GM10266 (cell line): ENCODE measurements at regions not wholly inside any gene's neighbourhood (a gene's known extent, or its start where the extent isn't known, plus 50 kb on each side); places are given as distances from the start of the nearest gene placed in this dataset.

Source experiments
- DNase-seq: peaks from one replicate; pipeline ENCODE4 v3.0.0; 2012; ENCODE audit errors: extremely low spot score
- CTCF ChIP-seq: IDR thresholded peaks from 2 replicates; pipeline ENCODE4 v1.5.1; 2012; ENCODE audit warnings: mild to moderate bottlenecking, low read depth; ENCODE audit not compliant: control insufficient read depth, insufficient read depth; ENCODE audit errors: missing control alignments

- no peak for DNase-seq
- TF ChIP-seq CTCF = no peak
These were observed 2039.2 kb upstream of the CELF4 start for GRCh38 chr18:39604836-39605235.

GRCh38 chr18:39602131-39602530 is 2036.5 kb upstream of the CELF4 start:
- no peak for TF ChIP-seq CTCF
- no peak for DNase-seq

GRCh38 chr18:39600894-39601293 is 2035.3 kb upstream of the CELF4 start:
- TF ChIP-seq CTCF = no peak

GRCh38 chr18:39599251-39599650 is 2033.7 kb upstream of the CELF4 start:
- DNase-seq = no peak
- TF ChIP-seq CTCF = no peak

More at GRCh38 chr18:39600894-39601293, 2035.3 kb upstream of the CELF4 start:
- no peak for DNase-seq

- TF ChIP-seq CTCF = no peak
These were observed 2031.3 kb upstream of the CELF4 start for GRCh38 chr18:39596891-39597290.

GRCh38 chr18:39596221-39596620 is 2030.6 kb upstream of the CELF4 start:
- DNase-seq = no peak
- TF ChIP-seq CTCF = no peak

More at GRCh38 chr18:39596891-39597290, 2031.3 kb upstream of the CELF4 start:
- DNase-seq = no peak

GRCh38 chr18:39594206-39594605 is 2028.6 kb upstream of the CELF4 start:
- no peak for DNase-seq
- TF ChIP-seq CTCF = no peak
